ENCODE measurements at regions not wholly inside any gene's neighbourhood (a gene's known extent, or its start where the extent isn't known, plus 50 kb on each side); places are given as distances from the start of the nearest gene placed in this dataset.

DNA sequence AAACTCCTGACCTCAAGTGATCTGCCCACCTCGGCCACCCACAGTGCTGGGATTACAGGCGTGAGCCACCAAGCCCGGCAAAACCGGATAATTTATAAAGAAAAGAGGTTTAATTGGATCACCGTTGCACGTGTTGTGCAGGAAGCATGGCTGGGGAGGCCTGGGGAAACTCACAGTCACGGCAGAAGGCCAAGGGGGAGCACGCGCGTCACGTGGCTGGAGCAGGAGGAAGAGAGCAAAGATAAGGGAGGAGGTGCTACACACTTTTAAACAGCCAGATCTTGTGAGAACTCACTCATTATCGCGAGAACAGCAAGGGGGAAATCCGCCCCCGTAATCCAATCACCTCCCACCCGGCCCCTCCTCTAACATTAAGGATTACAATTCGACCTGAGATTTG, 177.9 kb upstream of the TENM3 start:
- TF ChIP-seq POLR2A (IDR thresholded peaks at IDR 0.05; ENCODE audit: low read depth, low read length) (no peak), SMC3 (IDR thresholded peaks at IDR 0.05; ENCODE audit: low read depth, low read length) (no peak), MAZ (IDR thresholded peaks at IDR 0.05; ENCODE audit: borderline replicate concordance, low read depth, low read length) (no peak), CEBPB (IDR thresholded peaks at IDR 0.05; ENCODE audit: low read depth, low read length) (no peak), BHLHE40 (IDR thresholded peaks at IDR 0.05; ENCODE audit: low read depth, low read length) (no peak), MXI1 (IDR thresholded peaks at IDR 0.05; ENCODE audit: borderline replicate concordance, low read depth, low read length) (no peak)
- TF ChIP-seq, protein P1, sequence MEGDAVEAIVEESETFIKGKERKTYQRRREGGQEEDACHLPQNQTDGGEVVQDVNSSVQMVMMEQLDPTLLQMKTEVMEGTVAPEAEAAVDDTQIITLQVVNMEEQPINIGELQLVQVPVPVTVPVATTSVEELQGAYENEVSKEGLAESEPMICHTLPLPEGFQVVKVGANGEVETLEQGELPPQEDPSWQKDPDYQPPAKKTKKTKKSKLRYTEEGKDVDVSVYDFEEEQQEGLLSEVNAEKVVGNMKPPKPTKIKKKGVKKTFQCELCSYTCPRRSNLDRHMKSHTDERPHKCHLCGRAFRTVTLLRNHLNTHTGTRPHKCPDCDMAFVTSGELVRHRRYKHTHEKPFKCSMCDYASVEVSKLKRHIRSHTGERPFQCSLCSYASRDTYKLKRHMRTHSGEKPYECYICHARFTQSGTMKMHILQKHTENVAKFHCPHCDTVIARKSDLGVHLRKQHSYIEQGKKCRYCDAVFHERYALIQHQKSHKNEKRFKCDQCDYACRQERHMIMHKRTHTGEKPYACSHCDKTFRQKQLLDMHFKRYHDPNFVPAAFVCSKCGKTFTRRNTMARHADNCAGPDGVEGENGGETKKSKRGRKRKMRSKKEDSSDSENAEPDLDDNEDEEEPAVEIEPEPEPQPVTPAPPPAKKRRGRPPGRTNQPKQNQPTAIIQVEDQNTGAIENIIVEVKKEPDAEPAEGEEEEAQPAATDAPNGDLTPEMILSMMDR (conservative IDR thresholded peaks at IDR 0.05; ENCODE audit: low read depth, low read length): no peak

Data from IMR-90 (cell line).